HL-60 (cell line): ENCODE measurements at regions not wholly inside any gene's neighbourhood (a gene's known extent, or its start where the extent isn't known, plus 50 kb on each side); places are given as distances from the start of the nearest gene placed in this dataset.
"Not testable (repeated sequence)": the region's sequence is repeated elsewhere in the genome, so short reads cannot be mapped to it uniquely, and the experiment has no call there.

ENCODE experiments used
- DNase-seq, 2 experiments: peaks; one replicate each; pipeline ENCODE4 v3.0.0-alpha.2; 2010 to 2020; ENCODE audit warnings: low read depth in 1 of 2, low spot score in 1 of 2
- H3K27ac ChIP-seq: fragments of 250-450 bp; sonication (Bioruptor Pico); replicated peaks from 2 replicates; pipeline ENCODE4 v1.5.1; 2020; ENCODE audit warnings: mild to moderate bottlenecking, moderate library complexity
- H3K27me3 ChIP-seq: fragments of 250-450 bp; sonication (Bioruptor Pico); 2 replicates; pipeline ENCODE4 v1.5.1; 2021; ENCODE audit warnings: mild to moderate bottlenecking, moderate library complexity; ENCODE audit not compliant: insufficient read depth, poor library complexity, severe bottlenecking
- H3K4me3 ChIP-seq: replicated peaks from 2 replicates; pipeline ENCODE4 v1.5.1; 2011; ENCODE audit warnings: mild to moderate bottlenecking, control low read depth, low read length; ENCODE audit not compliant: insufficient read depth
- CTCF ChIP-seq: IDR thresholded peaks from one replicate; pipeline ENCODE4 v1.5.1; 2011; ENCODE audit warnings: low read length, control low read depth, inconsistent platforms; ENCODE audit not compliant: insufficient read depth
- GABPA ChIP-seq: IDR thresholded peaks from 2 replicates; pipeline ENCODE4 v1.6.1; 2012; ENCODE audit warnings: low read depth
- POLR2AphosphoS5 ChIP-seq: IDR thresholded peaks from 2 replicates; pipeline ENCODE4 v1.6.1; 2012; ENCODE audit warnings: low read depth
- SPI1 ChIP-seq: IDR thresholded peaks from 2 replicates; pipeline ENCODE4 v1.6.1; 2012; ENCODE audit warnings: low read depth, mild to moderate bottlenecking, borderline replicate concordance
- TF ChIP-seq, protein P1 (sequence below): IDR thresholded peaks from 2 replicates; pipeline ENCODE4 v1.6.1; 2012; ENCODE audit warnings: low read depth; ENCODE audit not compliant: insufficient replicate concordance

GRCh38 chr15:24777307-24777706, 101.7 kb downstream of the NPAP1 start:
- DNase-seq, result no peak
- Histone ChIP-seq H3K27me3 (no peaks in the 10 kb centered on the region), H3K4me3 (no peak overlapping the region), H3K27ac (no peak overlapping the region)
- no peak for TF ChIP-seq GABPA
- TF ChIP-seq, protein P1, sequence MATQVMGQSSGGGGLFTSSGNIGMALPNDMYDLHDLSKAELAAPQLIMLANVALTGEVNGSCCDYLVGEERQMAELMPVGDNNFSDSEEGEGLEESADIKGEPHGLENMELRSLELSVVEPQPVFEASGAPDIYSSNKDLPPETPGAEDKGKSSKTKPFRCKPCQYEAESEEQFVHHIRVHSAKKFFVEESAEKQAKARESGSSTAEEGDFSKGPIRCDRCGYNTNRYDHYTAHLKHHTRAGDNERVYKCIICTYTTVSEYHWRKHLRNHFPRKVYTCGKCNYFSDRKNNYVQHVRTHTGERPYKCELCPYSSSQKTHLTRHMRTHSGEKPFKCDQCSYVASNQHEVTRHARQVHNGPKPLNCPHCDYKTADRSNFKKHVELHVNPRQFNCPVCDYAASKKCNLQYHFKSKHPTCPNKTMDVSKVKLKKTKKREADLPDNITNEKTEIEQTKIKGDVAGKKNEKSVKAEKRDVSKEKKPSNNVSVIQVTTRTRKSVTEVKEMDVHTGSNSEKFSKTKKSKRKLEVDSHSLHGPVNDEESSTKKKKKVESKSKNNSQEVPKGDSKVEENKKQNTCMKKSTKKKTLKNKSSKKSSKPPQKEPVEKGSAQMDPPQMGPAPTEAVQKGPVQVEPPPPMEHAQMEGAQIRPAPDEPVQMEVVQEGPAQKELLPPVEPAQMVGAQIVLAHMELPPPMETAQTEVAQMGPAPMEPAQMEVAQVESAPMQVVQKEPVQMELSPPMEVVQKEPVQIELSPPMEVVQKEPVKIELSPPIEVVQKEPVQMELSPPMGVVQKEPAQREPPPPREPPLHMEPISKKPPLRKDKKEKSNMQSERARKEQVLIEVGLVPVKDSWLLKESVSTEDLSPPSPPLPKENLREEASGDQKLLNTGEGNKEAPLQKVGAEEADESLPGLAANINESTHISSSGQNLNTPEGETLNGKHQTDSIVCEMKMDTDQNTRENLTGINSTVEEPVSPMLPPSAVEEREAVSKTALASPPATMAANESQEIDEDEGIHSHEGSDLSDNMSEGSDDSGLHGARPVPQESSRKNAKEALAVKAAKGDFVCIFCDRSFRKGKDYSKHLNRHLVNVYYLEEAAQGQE, result no peak

DNA sequence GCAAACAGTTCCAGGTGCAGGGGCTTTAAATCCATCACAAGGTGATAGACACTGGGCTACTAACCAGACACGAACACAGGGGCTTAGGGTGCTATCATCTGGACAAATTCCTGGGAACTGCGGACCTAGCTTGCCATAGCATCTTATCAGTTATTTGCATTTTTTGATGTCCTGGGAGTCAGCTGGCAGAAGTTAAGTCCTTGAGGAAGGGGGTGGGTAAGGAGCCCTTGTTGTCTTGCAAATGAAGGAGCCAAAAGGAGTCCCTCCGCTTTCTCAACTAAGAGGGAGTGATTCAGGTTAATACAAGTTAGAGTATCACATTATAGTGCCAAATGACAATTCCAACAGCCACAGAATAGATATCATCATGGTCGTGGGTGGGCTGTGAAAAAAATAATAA, 108.9 kb downstream of the NPAP1 start:
- DNase-seq, result no peak
- H3K4me3 ChIP-seq, result no peak overlapping the region
- no peaks in the 10 kb centered on the region for H3K27me3 ChIP-seq
- TF ChIP-seq SPI1 (no peak), CTCF (no peak), GABPA (no peak), POLR2AphosphoS5 (no peak)
- TF ChIP-seq, protein P1, result no peak
- no peak overlapping the region for H3K27ac ChIP-seq

DNA sequence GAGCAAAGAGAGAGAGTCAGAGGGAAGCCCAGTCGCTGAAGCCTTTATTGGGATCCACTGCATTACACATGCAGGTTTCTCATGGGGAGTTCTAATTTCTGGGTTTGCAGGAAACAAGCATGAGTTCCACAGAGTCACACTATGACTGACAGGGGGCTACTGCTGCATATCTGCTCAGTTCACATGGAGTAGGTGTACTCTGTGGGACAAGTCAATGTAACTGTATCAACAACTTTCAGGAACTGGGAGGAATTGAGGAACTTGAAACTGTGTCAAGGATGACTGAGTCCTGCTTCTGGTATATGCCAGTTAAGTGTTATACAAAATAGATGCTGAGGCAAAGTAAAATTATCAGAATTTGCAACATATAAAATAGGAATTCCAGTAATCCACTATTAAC, 110.8 kb downstream of the NPAP1 start:
- no peak for TF ChIP-seq CTCF
- TF ChIP-seq POLR2AphosphoS5, result no peak
- TF ChIP-seq GABPA, result no peak
- TF ChIP-seq, protein P1, result no peak
- TF ChIP-seq SPI1, result no peak

DNA sequence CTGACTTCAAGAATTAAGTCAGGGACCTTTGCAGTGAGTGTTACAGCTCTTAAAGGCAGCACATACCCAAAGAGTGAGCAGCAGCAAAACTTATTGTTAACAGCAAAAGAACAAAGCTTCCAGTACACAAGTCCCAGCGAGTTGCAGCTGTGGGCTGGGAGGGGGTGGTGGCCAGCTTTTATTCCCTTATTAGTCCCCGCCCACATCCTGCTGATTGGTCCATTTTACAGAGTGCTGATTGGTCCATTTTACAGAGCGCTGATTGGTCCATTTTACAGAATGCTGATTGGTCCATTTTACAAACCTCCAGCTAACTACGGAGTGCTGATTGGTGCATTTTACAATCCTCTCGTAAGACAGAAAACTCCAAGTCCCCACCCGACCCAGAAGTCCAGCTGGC, 127.0 kb downstream of the NPAP1 start:
- H3K27me3 ChIP-seq, DNase-seq, H3K27ac ChIP-seq, H3K4me3 ChIP-seq: not testable (repeated sequence)

More for the DNA sequence above, 110.8 kb downstream of the NPAP1 start:
- no peak for DNase-seq
- Histone ChIP-seq H3K27me3 (no peaks in the 10 kb centered on the region), H3K27ac (no peak overlapping the region), H3K4me3 (no peak overlapping the region)
